ENCODE measurements at regions not wholly inside any gene's neighbourhood (a gene's known extent, or its start where the extent isn't known, plus 50 kb on each side); places are given as distances from the start of the nearest gene placed in this dataset.

- intact Hi-C loops (cut with DNase I; ENCODE audit: low total_unique reads): no loop called here
- DNase-seq: no peak
- no peaks in the 10 kb centered on the region for H3K9me3 ChIP-seq
- H3K36me3 ChIP-seq (ENCODE audit: low read depth, missing control alignments): no peaks in the 10 kb centered on the region
- no peak overlapping the region for H3K4me3 ChIP-seq
- no peaks in the 10 kb centered on the region for H3K27me3 ChIP-seq
- no peaks in the 10 kb centered on the region for H3K4me1 ChIP-seq
- WGBS, 2 donors: 100% methylated on average over 2 of the region's 2 CpGs
- no peak overlapping the region for H3K27ac ChIP-seq
- TF ChIP-seq POLR2A (IDR thresholded peaks at IDR 0.05): no peak
- TF ChIP-seq, protein P1, sequence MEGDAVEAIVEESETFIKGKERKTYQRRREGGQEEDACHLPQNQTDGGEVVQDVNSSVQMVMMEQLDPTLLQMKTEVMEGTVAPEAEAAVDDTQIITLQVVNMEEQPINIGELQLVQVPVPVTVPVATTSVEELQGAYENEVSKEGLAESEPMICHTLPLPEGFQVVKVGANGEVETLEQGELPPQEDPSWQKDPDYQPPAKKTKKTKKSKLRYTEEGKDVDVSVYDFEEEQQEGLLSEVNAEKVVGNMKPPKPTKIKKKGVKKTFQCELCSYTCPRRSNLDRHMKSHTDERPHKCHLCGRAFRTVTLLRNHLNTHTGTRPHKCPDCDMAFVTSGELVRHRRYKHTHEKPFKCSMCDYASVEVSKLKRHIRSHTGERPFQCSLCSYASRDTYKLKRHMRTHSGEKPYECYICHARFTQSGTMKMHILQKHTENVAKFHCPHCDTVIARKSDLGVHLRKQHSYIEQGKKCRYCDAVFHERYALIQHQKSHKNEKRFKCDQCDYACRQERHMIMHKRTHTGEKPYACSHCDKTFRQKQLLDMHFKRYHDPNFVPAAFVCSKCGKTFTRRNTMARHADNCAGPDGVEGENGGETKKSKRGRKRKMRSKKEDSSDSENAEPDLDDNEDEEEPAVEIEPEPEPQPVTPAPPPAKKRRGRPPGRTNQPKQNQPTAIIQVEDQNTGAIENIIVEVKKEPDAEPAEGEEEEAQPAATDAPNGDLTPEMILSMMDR (IDR thresholded peaks at IDR 0.05): no peak
Observed at GRCh38 chr6:54440549-54440948, 132.3 kb downstream of the TINAG start.

- Histone ChIP-seq H3K9me3 (no peaks in the 10 kb centered on the region), H3K36me3 (ENCODE audit: low read depth, missing control alignments) (no peaks in the 10 kb centered on the region), H3K4me1 (no peaks in the 10 kb centered on the region), H3K27me3 (no peaks in the 10 kb centered on the region), H3K27ac (no peak overlapping the region), H3K4me3 (no peak overlapping the region)
- WGBS, 2 donors: 67 to 83% methylated on average over 1 to 2 of the region's 2 CpGs
- TF ChIP-seq, protein P1 (IDR thresholded peaks at IDR 0.05): no peak
- no peak for TF ChIP-seq POLR2A (IDR thresholded peaks at IDR 0.05)
- no peak for DNase-seq
- intact Hi-C loops (cut with DNase I; ENCODE audit: low total_unique reads): no loop called here
Observed at GRCh38 chr6:54441020-54441419, 132.8 kb downstream of the TINAG start.

DNA sequence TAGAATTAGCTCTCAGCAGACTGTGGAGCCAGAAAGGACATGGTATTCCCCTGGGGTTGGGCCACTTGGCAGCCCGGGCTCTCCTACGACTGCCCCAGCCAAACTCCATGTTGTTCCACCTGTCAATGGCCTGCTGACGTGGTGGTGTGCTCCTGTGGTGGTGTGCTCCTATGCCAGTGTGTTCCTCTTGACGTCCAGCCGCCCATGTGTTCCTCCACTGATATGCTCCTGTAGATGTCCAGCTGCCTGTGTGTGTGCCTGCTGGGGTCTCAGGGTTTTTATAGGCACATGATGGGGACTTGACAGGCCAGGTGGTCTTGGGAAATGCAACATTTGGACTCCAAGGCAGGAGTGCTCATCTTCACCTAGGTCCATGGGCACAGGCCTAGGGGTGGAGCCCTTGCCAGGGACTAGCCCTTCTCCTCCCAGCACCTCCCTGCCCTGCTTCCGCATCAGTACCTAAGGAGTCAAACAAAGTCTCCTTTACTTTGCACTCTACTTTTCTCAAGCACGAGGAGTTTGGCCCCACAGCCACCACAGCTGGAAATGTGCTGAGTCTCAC lies 133.5 kb downstream of the TINAG start:
- no peak for DNase-seq
- TF ChIP-seq POLR2A (IDR thresholded peaks at IDR 0.05): no peak
- TF ChIP-seq, protein P1 (IDR thresholded peaks at IDR 0.05): no peak

DNA sequence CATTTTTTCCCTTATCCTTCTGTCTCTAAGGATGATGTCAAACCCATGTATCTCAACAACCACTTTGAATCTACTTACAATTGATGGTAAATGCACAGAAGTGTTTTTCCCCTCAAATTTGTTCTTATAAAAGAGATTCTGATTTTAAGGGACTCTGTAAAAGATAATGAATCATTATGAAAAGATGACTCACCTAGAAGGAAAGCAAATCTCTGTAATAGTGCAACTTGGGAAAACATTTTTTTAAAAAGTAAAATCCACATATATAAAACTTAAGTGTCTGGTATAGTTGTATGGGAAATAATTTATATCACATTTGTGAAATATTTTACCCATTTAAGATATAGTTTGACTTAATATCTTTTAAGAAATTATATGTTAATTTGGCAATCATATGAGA lies 137.0 kb downstream of the TINAG start:
- no peaks in the 10 kb centered on the region for H3K36me3 ChIP-seq (ENCODE audit: low read depth, missing control alignments)
- no peaks in the 10 kb centered on the region for H3K4me1 ChIP-seq
- no peak for TF ChIP-seq POLR2A (IDR thresholded peaks at IDR 0.05)
- TF ChIP-seq, protein P1 (IDR thresholded peaks at IDR 0.05): no peak
- H3K27me3 ChIP-seq: no peaks in the 10 kb centered on the region
- intact Hi-C loops (cut with DNase I; ENCODE audit: low total_unique reads): no loop called here
- H3K9me3 ChIP-seq: no peaks in the 10 kb centered on the region
- no peak for DNase-seq
- no peak overlapping the region for H3K4me3 ChIP-seq
- no peak overlapping the region for H3K27ac ChIP-seq

More for the DNA sequence above, 133.5 kb downstream of the TINAG start:
- Histone ChIP-seq H3K4me1 (no peaks in the 10 kb centered on the region), H3K4me3 (no peak overlapping the region), H3K27ac (no peak overlapping the region), H3K36me3 (ENCODE audit: low read depth, missing control alignments) (no peaks in the 10 kb centered on the region), H3K27me3 (no peaks in the 10 kb centered on the region), H3K9me3 (no peaks in the 10 kb centered on the region)
- 75 to 92% methylated on average over 4 to 7 of the region's 7 CpGs for WGBS, 2 donors
- intact Hi-C loops (cut with DNase I; ENCODE audit: low total_unique reads): no loop called here

DNA sequence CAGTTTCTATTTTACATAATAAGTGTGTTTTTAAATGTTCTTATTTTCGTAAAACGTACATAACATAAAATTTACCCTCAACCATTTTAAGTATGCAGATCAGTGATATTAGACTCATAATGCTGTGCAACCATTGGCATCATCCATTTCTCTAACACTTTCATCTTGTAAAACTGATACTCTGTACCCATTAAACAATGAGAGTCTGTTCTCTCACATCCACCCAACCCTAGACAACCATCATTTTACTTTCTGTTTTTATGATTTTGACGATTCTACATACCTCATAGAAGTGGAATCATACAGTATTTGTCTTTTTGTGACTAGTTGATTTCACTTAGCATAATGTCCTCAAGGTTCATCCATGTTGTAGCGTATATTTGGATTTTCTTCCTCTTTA lies 140.4 kb downstream of the TINAG start:
- 64 to 67% methylated on average over 4 of the region's 4 CpGs for WGBS, 2 donors

More for the DNA sequence above, 140.4 kb downstream of the TINAG start:
- Histone ChIP-seq H3K27me3 (no peaks in the 10 kb centered on the region), H3K27ac (no peak overlapping the region), H3K36me3 (ENCODE audit: low read depth, missing control alignments) (no peaks in the 10 kb centered on the region), H3K4me3 (no peak overlapping the region), H3K4me1 (no peaks in the 10 kb centered on the region), H3K9me3 (no peaks in the 10 kb centered on the region)
- intact Hi-C loops (cut with DNase I; ENCODE audit: low total_unique reads): no loop called here
- no peak for DNase-seq
- no peak for TF ChIP-seq POLR2A (IDR thresholded peaks at IDR 0.05)
- TF ChIP-seq, protein P1 (IDR thresholded peaks at IDR 0.05): no peak
